ENCODE measurements at regions not wholly inside any gene's neighbourhood (a gene's known extent, or its start where the extent isn't known, plus 50 kb on each side); places are given as distances from the start of the nearest gene placed in this dataset.

GRCh38 chr18:64202210-64202836 lies 53.4 kb upstream of the LINC00305 start:
- Histone ChIP-seq H3K9ac (ENCODE audit: insufficient read depth, low read depth, low read length) (no peak overlapping the region), H3K27me3 (ENCODE audit: control insufficient read depth in 1 of 2, insufficient read depth in 2 of 2, low read length in 2 of 2) (no peaks in the 10 kb centered on the region), H3K36me3 (replicated peaks in 1 of 2; ENCODE audit: control insufficient read depth in 1 of 2, insufficient read depth in 2 of 2, low read length in 2 of 2) (no peaks in the 10 kb centered on the region), H3K9me3 (ENCODE audit: low read length) (no peaks in the 10 kb centered on the region), H3K4me3 (replicated peaks in 1 of 3; ENCODE audit: insufficient read depth in 1 of 3, low read depth in 2 of 3, low read length in 3 of 3) (no peak overlapping the region), H3K27ac (ENCODE audit: extremely low read length, insufficient read depth, low read length) (no peak overlapping the region), H3K4me2 (ENCODE audit: low read depth, low read length) (no peak overlapping the region), H4K20me1 (ENCODE audit: insufficient read depth, low read length) (no peaks in the 10 kb centered on the region), H2AFZ (ENCODE audit: low read length) (no peak overlapping the region), H3K79me2 (ENCODE audit: insufficient read depth, low read length) (no peaks in the 10 kb centered on the region), H3K4me1 (ENCODE audit: insufficient read depth, low read length) (no peaks in the 10 kb centered on the region)
- CTCF ChIA-PET (ENCODE audit: low intra/inter-chr PET ratio, low total read pairs): no interaction called here
- ATAC-seq: no peak
- in situ Hi-C loops (cut with HindIII; ENCODE audit: extremely low pct_ligation_motif_present, low pct_unique_long_range_greater_than_20kb) (no loop called here), intact Hi-C loops (cut with micrococcal nuclease; ENCODE audit: unreplicated experiment) (no loop called here)
- 2% methylated on average over 6 of the region's 6 CpGs for WGBS (ENCODE audit: low lambda C conversion rate)
- no peak for DNase-seq (ENCODE audit: low spot score)
- no peak for FAIRE-seq
- POLR2A ChIA-PET: no interaction called here
- BruUV-seq (replicated peaks): no TSS peak
- TF ChIP-seq TBX3 (IDR thresholded peaks at IDR 0.05; ENCODE audit: borderline replicate concordance): no peak
- no peak for TF ChIP-seq TRIM24 (CRISPR knock-in tag; IDR thresholded peaks at IDR 0.05)
- no peak for TF ChIP-seq ZNF276 (CRISPR knock-in tag; IDR thresholded peaks at IDR 0.05; ENCODE audit: low read depth)
- TF ChIP-seq SOX13 (IDR thresholded peaks at IDR 0.05): no peak
- TF ChIP-seq SOX13 (CRISPR knock-in tag; conservative IDR thresholded peaks at IDR 0.05 in 1 of 2, IDR thresholded peaks at IDR 0.05 in 1 of 2): no peak
- no peak for TF ChIP-seq ZNF7 (CRISPR knock-in tag; IDR thresholded peaks at IDR 0.05)
- TF ChIP-seq ZNF766 (CRISPR knock-in tag; IDR thresholded peaks at IDR 0.05; ENCODE audit: borderline replicate concordance): no peak
- no peak for TF ChIP-seq ZBED4 (CRISPR knock-in tag; IDR thresholded peaks at IDR 0.05; ENCODE audit: borderline replicate concordance)
- no peak for TF ChIP-seq CREB3 (CRISPR knock-in tag; IDR thresholded peaks at IDR 0.05)
- no peak for TF ChIP-seq PCBP2 (optimal IDR thresholded peaks at IDR 0.05; ENCODE audit: low read depth, low read length, poor library complexity, severe bottlenecking)
- no peak for TF ChIP-seq NR2F1 (CRISPR knock-in tag; IDR thresholded peaks at IDR 0.05)
- TF ChIP-seq ZNF564 (CRISPR knock-in tag; IDR thresholded peaks at IDR 0.05): no peak
- no peak for TF ChIP-seq ZBTB49 (CRISPR knock-in tag; IDR thresholded peaks at IDR 0.05; ENCODE audit: borderline replicate concordance)
- TF ChIP-seq RXRB (CRISPR knock-in tag; IDR thresholded peaks at IDR 0.05; ENCODE audit: borderline replicate concordance): no peak
- no peak for TF ChIP-seq SETDB1 (CRISPR knock-in tag; IDR thresholded peaks at IDR 0.05; ENCODE audit: borderline replicate concordance)
- no peak for TF ChIP-seq SNAPC2 (CRISPR knock-in tag; IDR thresholded peaks at IDR 0.05)
